ENCODE measurements at regions not wholly inside any gene's neighbourhood (a gene's known extent, or its start where the extent isn't known, plus 50 kb on each side); places are given as distances from the start of the nearest gene placed in this dataset.

- no peak for DNase-seq
Measured at GRCh38 chr9:87086221-87086818, 139.0 kb upstream of the GAS1 start.

- DNase-seq = no peak
Measured at GRCh38 chr9:87087197-87087596, 139.9 kb upstream of the GAS1 start.

- no peak for DNase-seq
Measured at GRCh38 chr9:87088192-87088591, 140.9 kb upstream of the GAS1 start.

GRCh38 chr9:87088621-87089365 lies 141.5 kb upstream of the GAS1 start:
- no peak for DNase-seq

- no peak for DNase-seq
Measured at GRCh38 chr9:87089506-87089905, 142.2 kb upstream of the GAS1 start.

GRCh38 chr9:87089929-87090328 lies 142.6 kb upstream of the GAS1 start:
- no peak for DNase-seq

- no peak for DNase-seq
Measured at GRCh38 chr9:87093777-87094176, 146.5 kb upstream of the GAS1 start.

- no peak for DNase-seq
Measured at GRCh38 chr9:87095951-87096350, 148.6 kb upstream of the GAS1 start.

- no peak for DNase-seq
Measured at GRCh38 chr9:87096506-87096905, 149.2 kb upstream of the GAS1 start.

GRCh38 chr9:87097238-87097637 lies 149.9 kb upstream of the GAS1 start:
- DNase-seq = no peak

GRCh38 chr9:87099407-87099806 lies 152.1 kb upstream of the GAS1 start:
- DNase-seq = no peak

GRCh38 chr9:87100001-87100400 lies 152.7 kb upstream of the GAS1 start:
- DNase-seq = no peak

- DNase-seq = no peak
Measured at GRCh38 chr9:87102126-87102525, 154.8 kb upstream of the GAS1 start.

GRCh38 chr9:87107072-87107471 lies 159.8 kb upstream of the GAS1 start:
- DNase-seq = no peak

GRCh38 chr9:87108661-87109060 lies 161.4 kb upstream of the GAS1 start:
- DNase-seq = no peak

- no peak for DNase-seq
Measured at GRCh38 chr9:87109231-87109631, 161.9 kb upstream of the GAS1 start.

GRCh38 chr9:87109851-87110250 lies 162.5 kb upstream of the GAS1 start:
- no peak for DNase-seq

GRCh38 chr9:87111010-87111409 lies 163.7 kb upstream of the GAS1 start:
- DNase-seq = no peak

GRCh38 chr9:87112656-87113055 lies 165.3 kb upstream of the GAS1 start:
- no peak for DNase-seq

GRCh38 chr9:87113874-87114273 lies 166.6 kb upstream of the GAS1 start:
- DNase-seq = no peak

GRCh38 chr9:87115785-87116184 lies 168.5 kb upstream of the GAS1 start:
- DNase-seq = no peak

GRCh38 chr9:87116492-87116891 lies 169.2 kb upstream of the GAS1 start:
- no peak for DNase-seq

- DNase-seq = no peak
Measured at GRCh38 chr9:87118594-87118993, 171.3 kb upstream of the GAS1 start.

GRCh38 chr9:87119328-87119881 lies 172.1 kb upstream of the GAS1 start:
- no peak for DNase-seq

GRCh38 chr9:87120610-87121009 lies 173.3 kb upstream of the GAS1 start:
- DNase-seq = no peak
